ENCODE measurements at regions not wholly inside any gene's neighbourhood (a gene's known extent, or its start where the extent isn't known, plus 50 kb on each side); places are given as distances from the start of the nearest gene placed in this dataset.
"Not testable (repeated sequence)": the region's sequence is repeated elsewhere in the genome, so short reads cannot be mapped to it uniquely, and the experiment has no call there.

DNA sequence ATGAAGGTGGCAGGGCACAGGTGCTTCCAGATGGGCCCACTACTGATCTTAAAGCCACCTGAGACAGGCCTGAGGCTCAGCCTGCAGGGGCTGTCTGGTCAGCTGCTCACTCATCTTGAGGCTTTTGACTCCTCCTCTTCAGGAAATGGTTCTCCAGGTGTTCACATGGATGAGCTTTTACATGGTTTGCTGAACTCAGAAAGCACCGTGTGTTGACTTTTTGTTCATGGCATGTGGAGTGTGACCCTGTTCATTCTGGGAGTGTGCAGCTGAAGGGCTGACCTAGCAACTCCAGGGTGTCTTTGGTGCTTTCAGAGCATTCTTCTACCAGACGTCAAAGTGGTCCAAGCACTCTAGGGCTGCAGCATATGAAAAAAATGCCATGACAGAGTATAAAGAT lies 111.1 kb downstream of the CCNG2 start:
- TF ChIP-seq, protein P1, sequence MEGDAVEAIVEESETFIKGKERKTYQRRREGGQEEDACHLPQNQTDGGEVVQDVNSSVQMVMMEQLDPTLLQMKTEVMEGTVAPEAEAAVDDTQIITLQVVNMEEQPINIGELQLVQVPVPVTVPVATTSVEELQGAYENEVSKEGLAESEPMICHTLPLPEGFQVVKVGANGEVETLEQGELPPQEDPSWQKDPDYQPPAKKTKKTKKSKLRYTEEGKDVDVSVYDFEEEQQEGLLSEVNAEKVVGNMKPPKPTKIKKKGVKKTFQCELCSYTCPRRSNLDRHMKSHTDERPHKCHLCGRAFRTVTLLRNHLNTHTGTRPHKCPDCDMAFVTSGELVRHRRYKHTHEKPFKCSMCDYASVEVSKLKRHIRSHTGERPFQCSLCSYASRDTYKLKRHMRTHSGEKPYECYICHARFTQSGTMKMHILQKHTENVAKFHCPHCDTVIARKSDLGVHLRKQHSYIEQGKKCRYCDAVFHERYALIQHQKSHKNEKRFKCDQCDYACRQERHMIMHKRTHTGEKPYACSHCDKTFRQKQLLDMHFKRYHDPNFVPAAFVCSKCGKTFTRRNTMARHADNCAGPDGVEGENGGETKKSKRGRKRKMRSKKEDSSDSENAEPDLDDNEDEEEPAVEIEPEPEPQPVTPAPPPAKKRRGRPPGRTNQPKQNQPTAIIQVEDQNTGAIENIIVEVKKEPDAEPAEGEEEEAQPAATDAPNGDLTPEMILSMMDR (IDR thresholded peaks at IDR 0.05; ENCODE audit: low read depth, low read length, missing control alignments) = no peak
- no peak overlapping the region for H3K4me3 ChIP-seq (replicated peaks; ENCODE audit: low read depth, low read length)
- no peak for DNase-seq (ENCODE audit: extremely low read depth, low read depth)

DNA sequence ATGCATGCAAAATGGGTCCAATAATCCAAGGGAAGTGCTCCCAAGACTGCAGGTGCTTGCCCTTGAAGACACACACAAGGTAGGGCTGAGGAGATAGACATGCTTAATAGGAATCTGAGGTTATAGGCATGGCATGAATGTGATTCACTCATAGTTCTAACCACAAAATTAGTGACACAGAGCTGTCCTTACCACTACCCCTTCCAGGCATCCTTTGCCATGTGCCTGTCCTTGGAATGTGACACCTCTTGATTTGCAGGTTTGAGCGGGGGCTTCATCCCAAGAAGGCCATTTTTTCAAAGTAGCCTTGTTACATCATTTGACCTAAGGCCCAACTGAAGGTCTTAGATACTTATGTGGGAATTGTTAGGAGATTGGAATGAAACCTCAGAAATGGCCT lies 112.5 kb downstream of the CCNG2 start:
- TF ChIP-seq, protein P1 (IDR thresholded peaks at IDR 0.05; ENCODE audit: low read depth, low read length, missing control alignments) = no peak
- H3K4me3 ChIP-seq (replicated peaks; ENCODE audit: low read depth, low read length) = no peak overlapping the region
- no peak for DNase-seq (ENCODE audit: extremely low read depth, low read depth)

DNA sequence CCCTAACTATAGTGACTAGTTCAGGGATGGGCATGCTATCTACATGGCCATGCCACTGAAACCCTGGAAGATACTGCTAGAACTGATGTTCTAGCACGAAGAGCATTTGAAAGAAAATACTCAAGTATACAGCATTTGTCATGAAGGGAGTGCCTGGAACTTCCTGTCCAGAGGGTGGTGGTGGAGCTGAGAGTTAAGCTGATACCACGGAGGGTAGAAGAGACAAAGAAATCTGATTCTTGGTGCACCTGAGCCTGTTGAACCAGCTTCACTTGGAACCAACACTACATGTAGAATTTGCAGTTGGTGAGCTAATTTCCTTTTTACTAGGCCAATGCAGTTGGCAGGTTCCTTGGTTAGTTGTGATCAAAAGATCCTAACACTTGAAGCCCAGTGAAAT lies 116.4 kb downstream of the CCNG2 start:
- no peak for DNase-seq (ENCODE audit: extremely low read depth, low read depth)
- TF ChIP-seq, protein P1 (IDR thresholded peaks at IDR 0.05; ENCODE audit: low read depth, low read length, missing control alignments) = no peak

GRCh38 chr4:77279114-77279513 lies 122.1 kb downstream of the CCNG2 start:
- H3K4me3 ChIP-seq (replicated peaks; ENCODE audit: low read depth, low read length); DNase-seq (ENCODE audit: extremely low read depth, low read depth): not testable (repeated sequence)

More for the DNA sequence above, 116.4 kb downstream of the CCNG2 start:
- no peak overlapping the region for H3K4me3 ChIP-seq (replicated peaks; ENCODE audit: low read depth, low read length)

DNA sequence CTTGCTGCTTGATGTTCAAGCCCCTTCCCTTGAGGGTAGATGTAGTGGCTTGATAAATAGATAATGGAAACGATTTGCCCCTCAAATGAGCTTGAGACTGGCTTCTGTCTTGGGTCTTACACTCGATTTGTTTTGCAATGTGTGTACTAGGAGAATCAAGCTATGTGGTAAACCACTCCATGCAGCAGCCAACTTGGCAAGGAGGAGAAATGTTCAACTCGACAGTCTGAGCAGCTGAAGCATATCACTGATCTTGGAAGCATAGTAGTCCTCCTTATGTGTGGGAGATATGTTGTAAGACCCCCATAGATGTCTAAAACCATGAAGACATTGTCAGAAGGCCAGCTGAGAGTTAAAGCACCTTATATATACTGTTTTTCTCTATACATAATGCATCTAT lies 125.3 kb downstream of the CCNG2 start:
- no peak overlapping the region for H3K4me3 ChIP-seq (replicated peaks; ENCODE audit: low read depth, low read length)
- TF ChIP-seq, protein P1 (IDR thresholded peaks at IDR 0.05; ENCODE audit: low read depth, low read length, missing control alignments) = no peak

DNA sequence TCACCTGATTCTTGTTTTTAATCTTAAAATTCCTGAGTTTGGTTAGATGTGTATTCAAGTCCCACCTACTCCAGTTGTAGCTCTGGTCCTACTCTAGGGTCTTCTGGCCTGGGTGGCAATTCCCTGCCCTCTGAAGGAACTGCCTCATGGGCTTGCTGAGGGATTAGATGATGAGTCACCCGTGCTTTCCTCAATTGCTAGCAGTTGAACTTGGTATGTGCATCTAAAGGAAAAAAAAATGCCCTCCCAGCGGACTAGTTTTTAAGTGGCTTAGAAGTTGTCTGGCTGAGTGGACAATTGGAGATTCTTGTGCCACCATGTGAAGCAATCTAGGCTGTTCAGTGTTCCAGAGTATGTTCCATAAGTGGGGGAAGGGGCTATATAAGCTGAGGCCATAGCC lies 127.0 kb downstream of the CCNG2 start:
- H3K4me3 ChIP-seq (replicated peaks; ENCODE audit: low read depth, low read length) = no peak overlapping the region
- TF ChIP-seq, protein P1 (IDR thresholded peaks at IDR 0.05; ENCODE audit: low read depth, low read length, missing control alignments) = no peak
- no peak for DNase-seq (ENCODE audit: extremely low read depth, low read depth)

More for the DNA sequence above, 125.3 kb downstream of the CCNG2 start:
- DNase-seq (ENCODE audit: extremely low read depth, low read depth) = no peak

- TF ChIP-seq, protein P1 (IDR thresholded peaks at IDR 0.05; ENCODE audit: low read depth, low read length, missing control alignments) = no peak
- DNase-seq (ENCODE audit: extremely low read depth, low read depth) = no peak
- H3K4me3 ChIP-seq (replicated peaks; ENCODE audit: low read depth, low read length) = no peak overlapping the region
These were observed 129.9 kb downstream of the CCNG2 start for GRCh38 chr4:77286906-77287305.

Data from HFF-Myc (cell line).